SU-DHL-6 (cell line): ENCODE measurements at regions not wholly inside any gene's neighbourhood (a gene's known extent, or its start where the extent isn't known, plus 50 kb on each side); places are given as distances from the start of the nearest gene placed in this dataset.

Source experiments
- CTCF ChIP-seq: fragments of 200-600 bp; sonication (generic); IDR thresholded peaks from one replicate; pipeline ENCODE4 v1.5.1; 2017; ENCODE audit warnings: antibody characterized with exemption, mild to moderate bottlenecking, low read length, moderate library complexity; ENCODE audit not compliant: insufficient read depth, poor library complexity, severe bottlenecking
- EZH2phosphoT487 ChIP-seq: fragments of 200-600 bp; sonication (generic), shearing (Covaris generic); conservative IDR thresholded peaks from 2 replicates; pipeline ENCODE4 v1.6.1; 2018; ENCODE audit warnings: mild to moderate bottlenecking, antibody characterized with exemption, low read length, moderate library complexity, mixed read lengths

- TF ChIP-seq CTCF (no peak), EZH2phosphoT487 (no peak)
Measured at GRCh38 chr18:61225336-61225735, 107.9 kb upstream of the CDH20 start.
